ENCODE measurements at regions not wholly inside any gene's neighbourhood (a gene's known extent, or its start where the extent isn't known, plus 50 kb on each side); places are given as distances from the start of the nearest gene placed in this dataset.
"Not testable (repeated sequence)": the region's sequence is repeated elsewhere in the genome, so short reads cannot be mapped to it uniquely, and the experiment has no call there.

- H3K36me3 ChIP-seq (ENCODE audit: control insufficient read depth, insufficient read depth, low read length), result no peaks in the 10 kb centered on the region
- H3K27ac ChIP-seq (ENCODE audit: low read length), result no peak overlapping the region
- H3K9me3 ChIP-seq (ENCODE audit: control insufficient read depth, insufficient read depth, low read length), result no peaks in the 10 kb centered on the region
- H3K4me3 ChIP-seq (ENCODE audit: low read length), result no peak overlapping the region
- H3K4me1 ChIP-seq (ENCODE audit: control insufficient read depth, insufficient read depth, low read length), result no peaks in the 10 kb centered on the region
- WGBS (ENCODE audit: insufficient coverage, insufficient read length), result no CpG with 5 or more reads among the region's 2 CpGs
- DNase-seq (ENCODE audit: low read depth, low spot score), result no peak
- no peaks in the 10 kb centered on the region for H3K27me3 ChIP-seq (ENCODE audit: control insufficient read depth, insufficient read depth, low read length)
These were observed 284.5 kb upstream of the AMIGO2 start for GRCh38 chr12:47364261-47364660.

DNA sequence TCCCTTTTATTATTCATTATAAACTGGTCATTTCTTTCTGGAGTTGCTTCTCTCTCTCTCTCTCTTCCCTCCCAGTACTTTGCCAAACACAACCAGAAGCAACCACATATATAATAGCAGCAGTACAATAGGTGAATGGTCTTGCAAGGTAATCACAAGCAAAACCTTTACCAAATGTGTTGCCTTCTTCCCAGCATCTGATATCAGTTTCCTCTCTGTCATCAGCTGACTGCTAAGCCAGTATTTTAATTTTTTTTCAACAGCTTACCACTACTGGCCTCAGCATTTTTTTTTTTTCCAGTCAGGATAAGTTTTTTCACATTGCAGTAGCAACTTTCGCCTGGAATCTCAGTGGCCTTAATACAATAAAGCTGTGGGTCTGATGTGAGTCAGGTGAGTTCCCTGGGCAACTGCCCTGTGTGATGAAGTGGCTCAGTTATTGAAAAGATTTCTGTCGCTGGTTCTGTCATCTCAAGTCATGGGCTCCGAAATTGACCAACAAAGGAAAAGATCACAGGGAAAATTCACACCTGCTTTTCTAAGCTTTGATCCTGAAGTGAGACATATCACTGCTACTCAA lies 282.5 kb upstream of the AMIGO2 start:
- H3K4me3 ChIP-seq (ENCODE audit: low read length), result no peak overlapping the region
- H3K27ac ChIP-seq (ENCODE audit: low read length), result no peak overlapping the region
- WGBS (ENCODE audit: insufficient coverage, insufficient read length), result no CpG with 5 or more reads among the region's 3 CpGs
- no peaks in the 10 kb centered on the region for H3K36me3 ChIP-seq (ENCODE audit: control insufficient read depth, insufficient read depth, low read length)
- DNase-seq (ENCODE audit: low read depth, low spot score), result no peak
- H3K4me1 ChIP-seq (ENCODE audit: control insufficient read depth, insufficient read depth, low read length), result no peaks in the 10 kb centered on the region
- H3K9me3 ChIP-seq (ENCODE audit: control insufficient read depth, insufficient read depth, low read length), result no peaks in the 10 kb centered on the region
- H3K27me3 ChIP-seq (ENCODE audit: control insufficient read depth, insufficient read depth, low read length), result no peaks in the 10 kb centered on the region

DNA sequence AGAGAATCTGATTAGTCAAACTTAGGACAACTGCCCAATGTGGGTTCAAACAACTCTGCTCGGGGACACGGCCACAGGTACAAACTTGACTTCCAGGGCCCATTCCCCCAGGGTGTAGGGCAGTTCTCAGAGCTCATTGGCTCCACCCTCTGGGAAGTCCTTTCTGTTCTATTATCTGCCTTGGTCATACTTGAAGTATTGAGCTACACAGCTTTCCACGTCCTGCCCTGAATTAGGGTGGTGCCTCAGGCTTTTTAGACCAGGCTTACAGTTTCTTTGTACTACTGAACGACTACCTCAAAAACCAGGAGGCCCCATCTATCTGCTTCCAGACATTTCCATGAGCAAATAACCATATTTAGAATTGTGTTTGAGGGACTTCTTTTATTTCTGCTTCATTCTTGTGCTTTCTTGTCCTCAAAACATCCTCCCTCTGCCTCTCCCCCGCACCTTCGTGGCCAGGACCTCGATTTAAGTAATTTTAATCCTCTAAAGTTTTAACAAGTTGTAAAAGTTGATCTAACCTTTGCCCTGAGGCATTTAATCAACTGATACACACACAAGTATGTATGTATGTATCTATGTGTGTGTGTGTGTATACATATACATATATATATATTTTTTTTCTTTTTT lies 281.7 kb upstream of the AMIGO2 start:
- no CpG with 5 or more reads among the region's 7 CpGs for WGBS (ENCODE audit: insufficient coverage, insufficient read length)
- Histone ChIP-seq H3K36me3 (ENCODE audit: control insufficient read depth, insufficient read depth, low read length) (no peaks in the 10 kb centered on the region), H3K27ac (ENCODE audit: low read length) (no peak overlapping the region), H3K27me3 (ENCODE audit: control insufficient read depth, insufficient read depth, low read length) (no peaks in the 10 kb centered on the region), H3K4me3 (ENCODE audit: low read length) (no peak overlapping the region), H3K9me3 (ENCODE audit: control insufficient read depth, insufficient read depth, low read length) (no peaks in the 10 kb centered on the region), H3K4me1 (ENCODE audit: control insufficient read depth, insufficient read depth, low read length) (no peaks in the 10 kb centered on the region)
- no peak for DNase-seq (ENCODE audit: low read depth, low spot score)

GRCh38 chr12:47360771-47361388 lies 281.1 kb upstream of the AMIGO2 start:
- H3K27ac ChIP-seq (ENCODE audit: low read length), result no peak overlapping the region
- no CpG with 5 or more reads among the region's 4 CpGs for WGBS (ENCODE audit: insufficient coverage, insufficient read length)
- DNase-seq (ENCODE audit: low read depth, low spot score), result no peak

GRCh38 chr12:47360093-47360480 lies 280.3 kb upstream of the AMIGO2 start:
- H3K27me3 ChIP-seq (ENCODE audit: control insufficient read depth, insufficient read depth, low read length), result no peaks in the 10 kb centered on the region
- H3K36me3 ChIP-seq (ENCODE audit: control insufficient read depth, insufficient read depth, low read length), result no peaks in the 10 kb centered on the region
- no peaks in the 10 kb centered on the region for H3K4me1 ChIP-seq (ENCODE audit: control insufficient read depth, insufficient read depth, low read length)
- H3K27ac ChIP-seq (ENCODE audit: low read length), result no peak overlapping the region
- WGBS (ENCODE audit: insufficient coverage, insufficient read length), result no CpG with 5 or more reads among the region's 1 CpG
- DNase-seq (ENCODE audit: low read depth, low spot score), result no peak
- H3K9me3 ChIP-seq (ENCODE audit: control insufficient read depth, insufficient read depth, low read length), result no peaks in the 10 kb centered on the region
- no peak overlapping the region for H3K4me3 ChIP-seq (ENCODE audit: low read length)

More at GRCh38 chr12:47360771-47361388, 281.1 kb upstream of the AMIGO2 start:
- Histone ChIP-seq H3K4me1 (ENCODE audit: control insufficient read depth, insufficient read depth, low read length) (no peaks in the 10 kb centered on the region), H3K9me3 (ENCODE audit: control insufficient read depth, insufficient read depth, low read length) (no peaks in the 10 kb centered on the region), H3K36me3 (ENCODE audit: control insufficient read depth, insufficient read depth, low read length) (no peaks in the 10 kb centered on the region), H3K27me3 (ENCODE audit: control insufficient read depth, insufficient read depth, low read length) (no peaks in the 10 kb centered on the region), H3K4me3 (ENCODE audit: low read length) (no peak overlapping the region)

- Histone ChIP-seq H3K4me1 (ENCODE audit: control insufficient read depth, insufficient read depth, low read length) (no peaks in the 10 kb centered on the region), H3K4me3 (ENCODE audit: low read length) (no peak overlapping the region), H3K9me3 (ENCODE audit: control insufficient read depth, insufficient read depth, low read length) (no peaks in the 10 kb centered on the region), H3K27ac (ENCODE audit: low read length) (no peak overlapping the region), H3K36me3 (ENCODE audit: control insufficient read depth, insufficient read depth, low read length) (no peaks in the 10 kb centered on the region), H3K27me3 (ENCODE audit: control insufficient read depth, insufficient read depth, low read length) (no peaks in the 10 kb centered on the region)
- no peak for DNase-seq (ENCODE audit: low read depth, low spot score)
- no CpG with 5 or more reads among the region's 7 CpGs for WGBS (ENCODE audit: insufficient coverage, insufficient read length)
These were observed 279.7 kb upstream of the AMIGO2 start for GRCh38 chr12:47359310-47360092.

DNA sequence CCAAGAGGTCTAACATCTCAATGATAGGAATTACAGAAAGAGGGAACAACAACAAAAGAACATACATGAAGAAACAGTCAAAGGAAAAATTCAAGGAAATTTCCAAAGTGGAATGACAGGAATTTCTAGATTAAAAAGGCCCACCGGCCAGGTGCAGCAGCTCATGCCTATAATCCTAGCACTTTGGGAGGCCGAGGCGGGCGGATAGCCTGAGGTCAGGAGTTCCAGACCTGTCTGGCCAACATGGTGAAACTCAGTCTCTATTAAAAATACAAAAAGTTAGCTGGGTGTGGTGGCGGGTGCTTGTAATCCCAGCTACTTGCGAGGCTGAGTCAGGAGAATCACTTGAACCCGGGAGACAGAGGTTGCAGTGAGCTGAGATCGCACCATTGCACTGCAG lies 277.2 kb upstream of the AMIGO2 start:
- not testable (repeated sequence) for H3K4me1 ChIP-seq (ENCODE audit: control insufficient read depth, insufficient read depth, low read length); H3K9me3 ChIP-seq (ENCODE audit: control insufficient read depth, insufficient read depth, low read length); H3K36me3 ChIP-seq (ENCODE audit: control insufficient read depth, insufficient read depth, low read length); H3K27ac ChIP-seq (ENCODE audit: low read length); DNase-seq (ENCODE audit: low read depth, low spot score); H3K4me3 ChIP-seq (ENCODE audit: low read length); H3K27me3 ChIP-seq (ENCODE audit: control insufficient read depth, insufficient read depth, low read length)
- WGBS (ENCODE audit: insufficient coverage, insufficient read length), result no CpG with 5 or more reads among the region's 8 CpGs

GRCh38 chr12:47356129-47356700 lies 276.5 kb upstream of the AMIGO2 start:
- no peak for DNase-seq (ENCODE audit: low read depth, low spot score)
- Histone ChIP-seq H3K27ac (ENCODE audit: low read length) (no peak overlapping the region), H3K9me3 (ENCODE audit: control insufficient read depth, insufficient read depth, low read length) (no peaks in the 10 kb centered on the region), H3K4me1 (ENCODE audit: control insufficient read depth, insufficient read depth, low read length) (no peaks in the 10 kb centered on the region), H3K27me3 (ENCODE audit: control insufficient read depth, insufficient read depth, low read length) (no peaks in the 10 kb centered on the region), H3K4me3 (ENCODE audit: low read length) (no peak overlapping the region), H3K36me3 (ENCODE audit: control insufficient read depth, insufficient read depth, low read length) (no peaks in the 10 kb centered on the region)
- WGBS (ENCODE audit: insufficient coverage, insufficient read length), result no CpG with 5 or more reads among the region's 3 CpGs

- Histone ChIP-seq H3K36me3 (ENCODE audit: control insufficient read depth, insufficient read depth, low read length) (no peaks in the 10 kb centered on the region), H3K4me3 (ENCODE audit: low read length) (no peak overlapping the region), H3K4me1 (ENCODE audit: control insufficient read depth, insufficient read depth, low read length) (no peaks in the 10 kb centered on the region), H3K27me3 (ENCODE audit: control insufficient read depth, insufficient read depth, low read length) (no peaks in the 10 kb centered on the region), H3K27ac (ENCODE audit: low read length) (no peak overlapping the region), H3K9me3 (ENCODE audit: control insufficient read depth, insufficient read depth, low read length) (no peaks in the 10 kb centered on the region)
- WGBS (ENCODE audit: insufficient coverage, insufficient read length), result no CpG with 5 or more reads among the region's 6 CpGs
- DNase-seq (ENCODE audit: low read depth, low spot score), result no peak
These were observed 273.7 kb upstream of the AMIGO2 start for GRCh38 chr12:47353508-47353907.

DNA sequence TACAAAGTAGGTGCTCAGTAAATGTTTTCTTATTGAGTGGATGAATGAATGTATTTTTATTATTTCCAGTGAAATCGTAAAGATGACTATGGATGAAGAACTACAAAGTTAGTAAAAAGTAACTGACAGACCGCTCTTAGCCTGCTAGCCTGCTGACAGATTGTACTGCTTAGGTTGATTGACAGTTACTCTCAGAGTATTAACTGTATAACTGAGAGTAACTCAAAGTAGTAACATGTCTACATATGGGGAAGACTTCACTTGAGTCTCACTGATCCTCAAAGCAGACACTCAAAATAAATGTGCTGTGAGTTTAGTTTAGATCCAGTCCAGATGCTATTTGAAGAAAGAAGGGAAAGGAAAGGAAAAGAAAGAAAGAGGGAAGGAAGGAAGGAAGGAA lies 272.3 kb upstream of the AMIGO2 start:
- WGBS (ENCODE audit: insufficient coverage, insufficient read length), result 100% methylated on average over 1 of the region's 2 CpGs
- no peak for DNase-seq (ENCODE audit: low read depth, low spot score)
- no peaks in the 10 kb centered on the region for H3K9me3 ChIP-seq (ENCODE audit: control insufficient read depth, insufficient read depth, low read length)
- no peak overlapping the region for H3K4me3 ChIP-seq (ENCODE audit: low read length)
- H3K36me3 ChIP-seq (ENCODE audit: control insufficient read depth, insufficient read depth, low read length), result no peaks in the 10 kb centered on the region
- no peaks in the 10 kb centered on the region for H3K27me3 ChIP-seq (ENCODE audit: control insufficient read depth, insufficient read depth, low read length)
- H3K4me1 ChIP-seq (ENCODE audit: control insufficient read depth, insufficient read depth, low read length), result no peaks in the 10 kb centered on the region
- H3K27ac ChIP-seq (ENCODE audit: low read length), result no peak overlapping the region

All from iPS DF 6.9 (cell line).